HUDEP-2 (cell line): ENCODE measurements at regions not wholly inside any gene's neighbourhood (a gene's known extent, or its start where the extent isn't known, plus 50 kb on each side); places are given as distances from the start of the nearest gene placed in this dataset.
"Not testable (repeated sequence)": the region's sequence is repeated elsewhere in the genome, so short reads cannot be mapped to it uniquely, and the experiment has no call there.

Experiments used
- DNase-seq, 76 experiments: peaks; one replicate each; lab custom pipeline; 2025; ENCODE audit not compliant: unreplicated experiment in 76 of 76; lab: John Stamatoyannopoulos, UW

DNA sequence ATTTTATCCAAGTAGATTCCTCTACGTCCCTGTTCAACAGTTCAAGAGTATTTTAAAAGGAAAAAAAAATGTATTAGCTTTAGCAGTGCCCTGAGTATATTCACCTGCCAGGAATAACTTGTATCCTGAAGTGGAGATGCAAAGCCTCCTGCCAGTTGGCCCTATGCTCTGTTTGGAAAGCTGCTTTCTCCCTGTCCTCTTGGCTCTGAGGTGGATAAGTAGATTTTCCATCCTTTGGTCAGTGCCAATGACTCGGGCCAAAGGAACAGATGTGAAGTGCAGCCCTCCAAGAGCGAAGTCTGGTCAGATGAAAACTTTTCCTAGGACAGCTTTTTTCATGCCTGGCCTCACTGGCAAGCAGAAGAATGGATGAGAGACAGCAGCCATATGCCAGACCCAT is 839.9 kb upstream of the TENM4 start:
- DNase-seq: no peak

DNA sequence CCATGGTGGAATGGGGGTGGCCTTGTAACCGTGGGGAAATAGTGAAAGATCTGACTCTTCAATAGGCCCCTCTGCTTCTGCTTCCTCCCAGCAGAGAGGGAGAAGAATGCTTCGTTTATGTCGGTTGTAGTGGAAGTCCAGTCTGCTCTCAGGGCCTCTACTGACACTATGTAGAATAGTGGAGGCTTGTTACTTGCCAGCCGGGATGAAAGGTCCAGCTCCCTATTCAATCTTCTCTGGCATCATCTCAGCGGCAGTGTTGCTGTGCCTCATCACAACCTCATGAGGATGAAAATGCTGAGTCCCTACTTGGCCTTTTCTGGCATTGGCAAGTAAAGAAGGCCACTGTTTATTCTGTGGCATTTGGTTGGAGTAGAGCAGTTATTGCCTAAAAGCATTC is 820.9 kb upstream of the TENM4 start:
- DNase-seq: no peak

DNA sequence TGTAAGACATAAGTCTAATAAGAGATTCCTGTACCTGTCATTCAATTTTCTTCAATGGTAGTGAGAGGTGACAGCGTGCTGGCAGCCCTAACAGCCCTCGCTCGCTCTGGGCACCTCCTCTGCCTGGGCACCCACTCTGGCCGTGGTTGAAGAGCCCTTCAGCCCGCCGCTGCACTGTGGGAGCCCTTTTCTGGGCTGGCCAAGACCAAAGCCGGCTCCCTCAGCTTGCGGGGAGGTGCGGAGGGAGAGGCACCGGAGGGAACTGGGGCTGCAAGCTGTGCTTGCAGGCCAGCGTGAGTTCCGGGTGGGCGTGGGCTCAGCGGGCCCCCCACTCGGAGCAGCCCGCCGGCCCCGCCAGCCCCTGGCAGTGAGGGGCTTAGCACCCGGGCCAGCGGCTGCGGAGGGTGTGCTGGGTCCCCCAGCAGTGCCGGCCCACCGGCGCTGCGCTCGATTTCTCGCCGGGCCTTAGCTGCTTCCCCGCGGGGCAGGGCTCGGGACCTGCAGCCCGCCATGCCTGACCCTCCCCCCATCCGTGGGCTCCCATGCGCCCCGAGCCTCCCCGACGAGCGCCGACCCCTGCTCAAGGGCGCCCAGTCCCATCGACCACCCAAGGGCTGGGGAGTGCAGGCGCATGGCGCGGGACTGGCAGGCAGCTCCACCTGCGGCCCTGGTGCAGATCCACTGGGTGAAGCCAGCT is 816.6 kb upstream of the TENM4 start:
- DNase-seq: not testable (repeated sequence)

DNA sequence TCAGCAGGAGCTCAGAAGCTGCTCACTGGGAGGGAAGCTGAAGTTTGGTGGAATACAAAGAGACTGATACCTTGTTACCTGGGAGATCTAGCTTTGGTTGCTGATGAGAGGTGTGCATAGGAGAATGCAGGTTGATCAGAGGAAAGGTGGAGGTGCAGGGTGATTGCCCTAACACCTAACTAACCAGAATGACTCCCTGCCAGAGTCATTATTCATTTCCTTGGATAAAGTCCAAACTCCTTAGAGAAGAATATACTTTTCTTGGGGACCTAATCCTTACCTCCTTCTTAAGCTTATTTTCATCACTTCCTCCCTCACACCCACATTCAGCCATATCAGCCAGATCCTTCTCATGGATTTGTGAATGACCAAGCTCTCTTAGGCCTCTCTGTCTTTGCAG is 814.2 kb upstream of the TENM4 start:
- DNase-seq: no peak

DNA sequence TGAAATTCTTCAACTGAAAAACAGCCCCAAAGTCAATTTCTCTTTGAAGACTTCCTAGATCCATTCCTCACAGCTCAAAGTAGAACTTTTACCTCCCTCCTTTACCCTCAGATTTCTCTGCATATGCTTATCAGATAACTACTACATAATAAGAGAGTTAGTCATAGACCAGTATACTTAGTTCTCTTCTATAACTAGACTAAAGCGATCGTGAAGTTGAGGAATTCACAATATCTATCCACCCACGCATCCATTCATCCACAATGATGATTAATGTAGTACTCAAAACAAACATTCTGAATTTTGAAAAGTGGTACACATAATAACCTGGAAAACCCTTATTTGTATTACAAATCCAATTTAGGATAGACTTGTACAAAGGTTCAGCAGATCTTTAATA is 800.9 kb upstream of the TENM4 start:
- peak in 5 of 76 experiments; percentile 12 to 33 (median 13) for DNase-seq

DNA sequence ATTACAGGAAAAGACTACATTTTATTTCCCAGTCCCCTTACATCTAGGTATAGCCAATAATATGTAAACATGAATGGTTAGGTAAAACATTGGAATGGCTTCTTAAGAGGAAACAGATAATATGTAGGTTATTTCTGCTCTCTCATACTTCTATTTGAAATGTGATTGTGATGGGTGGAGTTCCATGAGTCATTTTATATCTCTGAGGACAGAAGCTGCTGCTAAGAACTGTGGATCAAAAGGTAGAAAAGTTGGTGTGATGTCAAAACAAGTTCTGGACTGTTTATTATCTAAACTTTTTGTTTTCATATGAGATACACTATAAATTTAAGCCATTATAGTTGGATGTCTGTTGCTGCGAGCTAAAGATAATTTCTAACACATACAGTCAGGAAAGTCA is 799.4 kb upstream of the TENM4 start:
- DNase-seq: peak in 22 of 76 experiments; percentile 8 to 74 (median 34)

DNA sequence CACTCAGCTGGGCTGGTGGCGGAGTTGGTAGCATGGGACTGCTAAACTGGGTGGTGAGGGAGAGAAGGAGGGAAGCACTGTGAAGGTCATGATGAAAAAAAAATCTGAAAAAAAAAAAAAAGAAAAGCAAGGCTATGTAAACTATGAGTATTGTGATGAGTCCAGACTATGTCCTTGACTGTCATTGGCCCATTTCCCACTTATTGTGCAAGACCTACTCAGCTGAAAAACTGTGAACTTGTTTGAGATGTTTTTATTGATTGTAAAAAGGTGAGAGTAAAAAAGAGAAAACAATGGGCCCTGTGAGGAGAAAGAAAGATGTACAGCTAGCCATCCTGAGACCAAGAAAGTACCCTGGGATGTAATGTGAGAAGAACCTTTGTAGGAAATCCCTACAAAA is 798.4 kb upstream of the TENM4 start:
- DNase-seq: peak in 3 of 76 experiments; percentile 1 to 20 (median 9)

DNA sequence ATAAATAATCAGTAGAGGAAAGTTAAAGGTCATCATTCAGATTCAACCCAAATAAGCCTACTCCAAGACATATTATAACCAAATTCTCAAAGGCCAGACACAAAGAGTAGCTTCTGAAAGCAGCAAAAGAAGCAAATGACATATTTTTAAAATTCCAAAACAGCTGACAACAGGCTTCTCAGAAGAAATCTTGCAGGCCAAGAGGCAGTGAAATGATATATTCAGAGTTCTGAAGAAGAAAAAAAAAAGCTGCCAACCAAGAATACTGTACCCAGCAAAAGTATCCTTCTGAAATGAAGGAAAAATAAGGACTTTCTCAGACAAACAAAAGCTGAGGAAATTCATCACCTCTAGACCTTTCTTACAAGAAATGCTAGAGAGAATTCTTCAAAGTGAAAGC is 787.1 kb upstream of the TENM4 start:
- DNase-seq: no peak

DNA sequence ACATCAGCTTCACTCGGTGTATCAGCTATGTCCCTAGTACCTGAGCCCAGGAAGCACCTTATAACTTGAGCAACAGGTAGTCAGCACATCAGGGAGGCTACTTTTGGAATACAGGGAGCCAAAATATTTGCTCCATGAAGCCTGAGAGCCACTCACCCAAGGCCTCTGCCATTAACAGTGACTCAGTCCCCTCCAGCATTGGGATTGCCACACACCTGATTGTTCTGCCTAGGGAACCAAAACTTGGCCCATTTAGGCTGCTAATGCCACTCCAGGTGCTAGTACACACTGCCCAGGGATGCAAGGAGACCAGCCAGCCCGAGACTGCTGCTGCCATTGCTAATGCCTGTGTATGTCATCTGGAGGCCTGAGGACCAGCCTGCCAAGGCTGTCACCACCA is 773.6 kb upstream of the TENM4 start:
- DNase-seq: no peak

DNA sequence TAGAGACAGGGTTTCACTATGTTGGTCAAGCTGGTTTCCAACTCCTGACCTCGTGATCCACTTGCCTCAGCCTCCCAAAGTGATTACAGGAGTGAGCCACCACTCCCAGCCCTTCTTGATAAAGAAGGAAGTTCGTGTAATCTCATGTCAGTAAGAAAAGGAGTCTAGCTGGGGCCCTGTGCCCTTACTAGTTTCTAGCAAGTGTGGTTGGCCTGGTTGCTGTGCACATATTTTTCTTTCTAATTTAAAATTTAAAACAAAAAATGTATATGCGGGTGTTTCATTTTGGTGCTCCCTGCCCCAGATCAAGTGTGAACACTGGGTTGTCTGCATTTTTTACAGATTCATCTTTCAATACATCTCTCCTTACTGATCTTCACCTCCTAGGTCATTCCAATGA is 770.8 kb upstream of the TENM4 start:
- no peak for DNase-seq

DNA sequence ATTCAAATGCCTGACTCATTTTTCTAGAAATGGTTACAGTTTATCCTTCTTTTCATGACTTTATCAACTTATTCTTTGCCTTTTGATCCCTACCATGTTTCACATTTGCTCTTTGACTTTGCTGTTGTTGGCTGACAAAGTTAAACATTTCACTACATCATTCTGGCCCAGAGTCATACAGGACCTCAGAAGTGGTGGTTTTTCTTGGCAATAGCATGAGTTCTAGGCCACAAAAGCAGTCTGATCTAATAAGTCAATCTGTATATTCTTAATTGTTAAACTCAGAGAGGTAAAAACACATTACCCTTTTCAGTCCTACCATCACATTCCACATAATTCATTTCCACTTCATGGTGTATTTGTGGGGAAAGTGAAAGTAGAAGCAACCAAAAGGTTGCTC is 763.2 kb upstream of the TENM4 start:
- DNase-seq: no peak

DNA sequence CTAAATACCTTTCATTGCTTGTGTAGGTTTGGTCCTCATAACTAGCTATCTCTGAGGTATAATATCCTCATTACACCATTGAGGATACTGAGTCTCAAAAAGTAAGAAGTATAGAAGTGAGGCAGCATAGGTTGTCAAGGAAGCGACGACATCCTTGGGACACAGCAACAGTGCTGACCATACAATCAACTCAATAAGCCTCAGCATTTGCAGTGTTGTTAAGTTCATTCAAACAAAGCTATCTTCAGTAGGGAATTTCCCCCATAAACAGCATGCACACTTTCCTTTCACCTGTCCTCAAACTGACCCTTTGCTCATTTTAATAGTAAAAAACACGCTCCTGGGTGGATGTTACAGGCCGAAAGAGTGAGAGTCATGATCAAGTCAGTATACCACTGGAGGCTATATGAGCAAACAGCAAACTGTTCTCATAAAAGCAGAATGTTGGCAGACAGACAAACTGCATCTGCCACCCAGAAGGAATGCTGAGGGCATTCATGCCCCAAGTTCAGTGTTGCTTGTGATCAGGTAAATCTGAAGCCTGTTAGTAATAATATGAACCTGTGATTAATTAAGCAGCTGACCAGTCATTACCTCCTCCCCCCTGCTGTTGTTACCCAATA is 756.2 kb upstream of the TENM4 start:
- DNase-seq: no peak

DNA sequence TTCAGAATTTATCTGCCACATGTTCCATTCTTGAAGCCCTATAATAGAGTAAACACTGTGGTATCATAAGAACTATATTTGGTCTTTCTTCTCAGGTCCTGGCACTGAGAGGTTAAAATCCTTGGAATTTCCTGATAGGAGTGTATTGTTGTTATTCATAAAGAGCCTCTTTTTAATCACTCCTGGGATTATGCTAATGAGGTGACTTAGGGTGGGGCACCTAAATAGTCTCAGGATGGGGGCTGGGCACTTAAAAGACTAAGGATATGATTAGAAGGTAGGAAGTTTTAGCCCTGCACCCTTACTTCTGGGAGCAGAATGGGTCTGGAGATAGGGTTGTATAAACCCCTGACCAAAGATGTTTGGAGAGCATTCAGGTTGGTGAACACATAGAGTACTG is 755.2 kb upstream of the TENM4 start:
- no peak for DNase-seq

DNA sequence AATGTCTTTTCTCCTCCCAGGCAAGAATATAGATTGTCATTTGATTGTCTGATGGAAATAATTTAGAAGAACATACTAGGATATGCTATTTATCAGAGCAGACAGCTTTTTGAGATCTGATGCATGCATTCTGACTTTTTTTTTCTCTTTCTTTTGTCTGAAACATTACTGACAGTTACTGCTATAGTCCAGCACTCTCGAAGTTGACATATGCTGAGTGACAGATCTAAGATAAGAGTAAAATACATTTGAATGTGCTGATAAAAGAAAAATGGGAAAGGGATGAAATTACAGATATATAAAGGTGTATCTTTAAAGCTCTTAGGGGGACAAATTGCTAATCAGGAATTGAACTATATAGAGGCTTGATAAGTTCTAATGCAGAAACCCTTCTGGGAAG is 753.8 kb upstream of the TENM4 start:
- no peak for DNase-seq

DNA sequence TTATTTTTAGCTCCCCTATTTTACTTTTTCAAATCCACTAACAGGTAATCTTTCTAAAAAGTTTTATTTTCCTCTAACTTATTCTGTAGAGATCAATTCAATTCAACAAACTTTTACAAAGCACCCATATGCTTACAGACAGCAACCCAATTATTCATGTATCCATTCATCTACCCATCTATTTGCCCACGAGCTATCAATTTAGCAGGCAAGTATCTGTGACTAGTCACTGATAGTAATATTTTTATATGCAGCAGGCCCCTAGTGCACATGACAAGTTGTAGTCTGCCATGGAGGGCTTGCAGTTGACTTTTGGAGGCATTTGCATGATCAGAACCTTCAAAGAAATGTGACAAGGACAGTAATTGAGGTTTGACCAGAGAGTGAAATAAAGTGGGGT is 753.2 kb upstream of the TENM4 start:
- DNase-seq: no peak

DNA sequence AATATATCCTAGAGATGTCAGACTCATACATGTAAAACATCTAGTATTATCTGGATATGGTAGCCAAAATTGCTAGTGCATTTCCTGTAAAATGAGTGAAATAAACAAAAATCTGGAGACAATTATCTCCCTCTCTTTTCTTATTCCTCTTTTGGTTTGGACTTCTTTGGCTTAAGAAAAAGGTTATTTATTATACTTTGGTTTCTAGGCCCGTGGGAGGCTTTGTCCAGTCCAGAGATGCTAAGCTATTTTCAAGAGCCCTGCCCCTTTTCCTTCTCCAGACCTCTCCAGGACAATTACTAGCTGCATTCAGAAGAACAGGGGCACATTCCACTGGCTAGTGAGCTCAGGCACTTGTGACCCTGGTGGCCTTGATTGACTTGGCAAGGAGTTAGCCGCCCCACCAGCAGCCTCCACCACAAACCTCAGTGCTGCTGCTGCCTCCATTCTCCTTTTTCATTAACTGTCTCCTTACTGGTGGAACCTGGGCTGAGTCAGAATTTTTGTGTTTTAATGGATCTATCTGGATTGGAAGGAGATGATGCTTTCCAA is 747.3 kb upstream of the TENM4 start:
- no peak for DNase-seq

DNA sequence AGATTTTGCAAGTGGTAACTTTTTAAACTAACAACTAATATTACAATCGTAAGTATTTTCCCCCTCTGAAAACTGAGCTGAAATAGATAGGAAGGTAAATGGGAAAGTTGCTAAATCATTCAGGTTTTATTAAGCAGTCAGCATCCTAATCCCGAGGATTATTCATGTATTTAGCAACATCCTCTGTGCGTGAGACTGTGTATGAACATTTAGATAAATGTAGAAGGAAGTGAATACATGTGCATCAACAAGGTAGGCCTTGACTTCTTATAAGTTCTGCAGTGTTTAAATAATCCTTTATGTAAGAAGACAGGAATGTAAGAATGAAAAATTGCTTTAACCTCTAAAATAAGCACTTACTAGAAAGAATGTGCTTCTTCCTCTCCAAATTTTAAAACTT is 745.9 kb upstream of the TENM4 start:
- DNase-seq: no peak

DNA sequence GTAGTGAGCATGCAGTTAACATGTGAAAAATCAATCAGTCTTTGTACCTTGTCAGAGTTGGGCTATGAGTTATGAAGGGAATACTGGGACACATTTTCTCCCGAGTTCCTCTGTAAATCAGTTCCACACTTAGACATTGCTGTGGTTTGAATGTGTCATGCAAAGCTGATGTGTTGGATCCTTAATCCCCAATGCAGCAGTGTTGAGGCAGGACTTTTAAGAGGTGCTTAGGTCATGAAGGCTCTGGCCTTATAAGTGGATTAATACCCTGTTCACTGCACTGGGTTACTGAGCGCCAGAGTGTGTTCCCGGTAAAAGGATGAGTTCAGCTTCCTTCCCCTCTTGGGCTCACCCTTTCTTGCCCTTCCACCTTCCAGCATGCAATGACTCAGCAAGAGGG is 742.1 kb upstream of the TENM4 start:
- DNase-seq: no peak

DNA sequence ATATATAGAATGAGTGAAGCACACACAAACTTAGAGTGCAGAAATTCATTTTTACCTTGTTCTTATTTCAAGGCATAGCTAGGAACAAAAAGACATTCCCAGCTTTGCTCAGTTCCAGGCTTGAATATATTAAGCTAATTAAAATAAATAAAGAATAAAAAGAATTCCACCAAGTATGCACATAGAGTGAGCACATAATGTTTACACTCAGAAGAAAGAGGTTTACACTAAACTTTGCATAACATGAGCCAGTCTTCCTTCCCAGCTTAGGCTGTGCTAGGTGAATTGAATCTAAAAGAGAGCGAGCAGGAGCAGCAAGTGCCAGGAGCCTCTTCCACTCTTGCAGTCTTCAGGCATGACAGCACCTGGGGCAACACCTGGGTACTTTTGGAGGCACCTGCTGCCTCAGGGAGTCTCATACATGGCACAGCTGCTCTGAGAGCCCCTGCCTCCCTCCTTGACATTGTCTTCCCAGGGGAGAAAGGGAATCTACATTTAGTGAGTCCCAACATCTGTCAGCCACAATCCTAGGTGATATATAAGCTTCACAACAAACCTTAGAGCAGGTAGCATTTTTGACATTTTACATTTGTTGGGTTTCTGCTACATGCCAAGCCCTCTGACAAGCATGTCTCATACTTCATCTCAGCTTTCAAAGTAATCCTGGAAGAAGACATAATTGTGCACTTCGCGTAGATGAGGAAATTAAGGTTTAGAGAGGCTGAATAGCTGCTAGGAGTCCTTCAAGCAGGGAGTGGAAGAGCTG is 732.7 kb upstream of the TENM4 start:
- DNase-seq: no peak

DNA sequence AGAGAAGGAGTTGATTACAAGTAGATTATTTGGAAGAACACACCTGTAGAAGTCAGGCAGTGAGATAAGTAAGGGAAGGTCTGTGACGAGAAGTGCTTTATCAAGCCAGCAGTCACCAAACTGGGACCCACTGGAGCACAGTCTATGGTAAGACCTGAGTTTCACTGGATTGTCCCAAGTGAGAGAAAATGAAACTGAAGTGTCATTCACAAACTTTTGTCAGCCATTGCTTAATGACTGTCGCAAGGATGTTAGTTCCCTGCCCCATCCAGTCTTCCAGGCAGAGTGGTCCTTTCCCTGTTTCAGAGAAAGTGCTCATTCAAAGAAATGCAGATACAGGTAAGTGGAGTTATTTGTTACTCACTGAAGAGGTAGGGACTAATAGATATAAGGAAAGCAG is 728.0 kb upstream of the TENM4 start:
- no peak for DNase-seq

DNA sequence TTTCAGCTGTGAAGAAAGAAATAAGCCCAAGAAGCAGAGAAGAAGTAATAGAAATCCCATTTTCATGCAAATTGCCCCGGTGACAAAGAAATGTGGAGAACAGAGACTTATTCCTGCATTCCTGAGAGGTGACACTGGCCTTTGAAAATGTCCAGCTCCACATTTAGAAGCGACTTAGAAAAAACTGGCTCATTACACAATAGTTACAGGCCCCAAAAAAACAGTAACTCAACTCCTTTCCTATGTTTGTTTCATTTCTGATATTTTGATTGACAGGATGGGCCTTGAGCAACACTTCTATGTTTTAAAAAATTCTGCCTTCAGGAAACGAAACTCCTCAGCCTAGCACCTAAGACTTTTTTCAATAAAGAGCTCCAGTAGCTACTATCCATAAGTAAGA is 726.9 kb upstream of the TENM4 start:
- DNase-seq: no peak

DNA sequence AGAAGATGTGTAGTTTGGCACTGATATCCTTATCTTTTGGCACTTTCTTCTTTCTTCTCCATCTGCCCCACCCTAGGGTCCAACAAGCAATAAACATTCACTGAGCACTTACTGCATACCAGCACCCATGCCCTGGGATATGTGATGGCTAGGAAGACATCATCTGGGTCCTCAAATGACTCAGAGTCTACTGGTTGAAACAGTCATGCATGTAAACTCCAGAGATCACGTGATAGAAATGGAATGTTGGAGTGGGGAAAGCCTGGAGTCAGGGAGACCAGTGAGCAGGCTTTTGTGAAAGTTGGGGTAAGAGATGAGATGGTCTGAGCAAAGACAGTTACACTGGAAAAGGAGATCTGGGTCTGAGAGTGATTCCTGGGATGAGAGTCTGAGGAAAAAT is 724.9 kb upstream of the TENM4 start:
- DNase-seq: no peak
